ENCODE measurements at regions not wholly inside any gene's neighbourhood (a gene's known extent, or its start where the extent isn't known, plus 50 kb on each side); places are given as distances from the start of the nearest gene placed in this dataset.
"Not testable (repeated sequence)": the region's sequence is repeated elsewhere in the genome, so short reads cannot be mapped to it uniquely, and the experiment has no call there.

DNA sequence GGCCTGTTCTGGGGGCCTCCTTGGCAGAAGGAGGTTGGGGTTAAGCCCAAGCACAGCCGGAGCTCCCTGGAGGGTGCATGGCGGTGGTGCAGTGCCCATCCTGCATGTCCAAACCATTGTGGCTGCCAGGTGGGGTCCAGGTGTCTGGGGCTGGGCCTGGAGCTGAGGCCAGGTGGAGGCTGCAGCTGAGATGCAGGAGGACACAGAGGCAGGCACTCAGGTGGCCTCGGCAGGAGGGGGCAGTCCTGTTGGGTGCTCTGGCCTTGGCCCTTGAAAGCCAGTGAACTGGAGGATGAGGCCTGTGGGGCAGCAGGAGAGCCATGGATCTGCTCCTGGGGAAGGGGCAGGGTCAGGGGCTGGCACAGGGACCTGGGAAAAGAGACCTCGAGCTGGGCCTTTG is 195.3 kb downstream of the OLFM1 start:
- DNase-seq (ENCODE audit: insufficient read length, low spot score): no peak
- no peak for FAIRE-seq
- TF ChIP-seq POU2F2 (IDR thresholded peaks at IDR 0.05; ENCODE audit: low read depth, low read length) (no peak), SPI1 (IDR thresholded peaks at IDR 0.05; ENCODE audit: low read depth, low read length) (no peak), TAF1 (IDR thresholded peaks at IDR 0.05; ENCODE audit: low read depth, low read length) (no peak), POLR2A (IDR thresholded peaks at IDR 0.05; ENCODE audit: low read depth, low read length) (no peak), PAX5 (IDR thresholded peaks at IDR 0.05; ENCODE audit: insufficient read depth, low read length, severe bottlenecking) (no peak), POLR2AphosphoS5 (IDR thresholded peaks at IDR 0.05; ENCODE audit: low read depth, low read length) (no peak)

- TF ChIP-seq POU2F2 (IDR thresholded peaks at IDR 0.05; ENCODE audit: low read depth, low read length): no peak
- no peak for TF ChIP-seq TAF1 (IDR thresholded peaks at IDR 0.05; ENCODE audit: low read depth, low read length)
- TF ChIP-seq SPI1 (IDR thresholded peaks at IDR 0.05; ENCODE audit: low read depth, low read length): no peak
- TF ChIP-seq PAX5 (IDR thresholded peaks at IDR 0.05; ENCODE audit: insufficient read depth, low read length, severe bottlenecking): no peak
- TF ChIP-seq POLR2A (IDR thresholded peaks at IDR 0.05; ENCODE audit: low read depth, low read length): no peak
- TF ChIP-seq POLR2AphosphoS5 (IDR thresholded peaks at IDR 0.05; ENCODE audit: low read depth, low read length): no peak
- FAIRE-seq (no peak), DNase-seq (ENCODE audit: insufficient read length, low spot score) (no peak)
Observed at GRCh38 chr9:135283671-135284070, 195.9 kb upstream of the PPP1R26 start.

DNA sequence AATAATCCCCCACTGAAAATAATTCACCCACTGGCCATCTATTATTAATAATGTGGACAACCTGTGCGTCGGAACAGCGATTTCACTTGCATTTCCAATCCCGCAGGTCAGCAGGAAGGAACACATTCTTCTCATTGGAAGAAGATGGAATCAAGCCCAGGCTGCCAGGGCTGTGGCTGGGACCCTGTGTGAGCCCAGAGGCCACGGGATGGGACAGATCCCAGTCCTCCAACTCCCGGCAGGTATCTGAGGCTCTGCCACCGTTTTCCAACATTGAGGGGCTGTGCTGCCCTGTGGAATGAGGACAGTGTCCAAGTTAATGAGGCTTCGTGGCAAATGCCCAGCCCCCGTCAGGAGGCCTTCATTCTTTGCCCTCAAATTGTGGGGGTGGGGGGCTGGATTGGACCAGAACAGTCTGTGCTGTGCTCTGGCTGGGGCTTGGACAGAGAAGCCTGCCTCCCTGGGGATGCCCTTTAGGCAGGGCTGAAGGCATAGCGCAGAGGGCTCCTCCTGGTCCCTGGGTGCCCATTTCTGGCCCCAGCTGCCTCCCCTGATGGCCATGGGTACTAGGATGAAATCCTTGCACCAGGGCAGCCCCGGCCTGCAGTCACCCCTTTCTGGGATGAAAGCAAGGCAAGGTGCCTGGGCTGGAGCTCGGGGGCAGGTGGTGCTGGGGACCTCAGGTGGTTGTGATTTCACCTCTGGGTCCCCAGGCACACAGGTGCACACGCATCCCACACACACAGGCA is 195.0 kb upstream of the PPP1R26 start:
- DNase-seq (ENCODE audit: insufficient read length, low spot score) (no peak), FAIRE-seq (no peak)
- TF ChIP-seq PAX5 (IDR thresholded peaks at IDR 0.05; ENCODE audit: insufficient read depth, low read length, severe bottlenecking) (no peak), TAF1 (IDR thresholded peaks at IDR 0.05; ENCODE audit: low read depth, low read length) (no peak), POLR2A (IDR thresholded peaks at IDR 0.05; ENCODE audit: low read depth, low read length) (no peak), POU2F2 (IDR thresholded peaks at IDR 0.05; ENCODE audit: low read depth, low read length) (no peak)

- peak; percentile 40 for FAIRE-seq
- DNase-seq (ENCODE audit: insufficient read length, low spot score): not testable (repeated sequence)
Observed at GRCh38 chr9:135286187-135286925, 193.2 kb upstream of the PPP1R26 start.

GRCh38 chr9:135286961-135287360 is 192.6 kb upstream of the PPP1R26 start:
- TF ChIP-seq POLR2AphosphoS5 (IDR thresholded peaks at IDR 0.05; ENCODE audit: low read depth, low read length) (no peak), PAX5 (IDR thresholded peaks at IDR 0.05; ENCODE audit: insufficient read depth, low read length, severe bottlenecking) (no peak), POLR2A (IDR thresholded peaks at IDR 0.05; ENCODE audit: low read depth, low read length) (no peak), POU2F2 (IDR thresholded peaks at IDR 0.05; ENCODE audit: low read depth, low read length) (no peak), SPI1 (IDR thresholded peaks at IDR 0.05; ENCODE audit: low read depth, low read length) (no peak)
- DNase-seq (ENCODE audit: insufficient read length, low spot score): no peak
- no peak for FAIRE-seq

DNA sequence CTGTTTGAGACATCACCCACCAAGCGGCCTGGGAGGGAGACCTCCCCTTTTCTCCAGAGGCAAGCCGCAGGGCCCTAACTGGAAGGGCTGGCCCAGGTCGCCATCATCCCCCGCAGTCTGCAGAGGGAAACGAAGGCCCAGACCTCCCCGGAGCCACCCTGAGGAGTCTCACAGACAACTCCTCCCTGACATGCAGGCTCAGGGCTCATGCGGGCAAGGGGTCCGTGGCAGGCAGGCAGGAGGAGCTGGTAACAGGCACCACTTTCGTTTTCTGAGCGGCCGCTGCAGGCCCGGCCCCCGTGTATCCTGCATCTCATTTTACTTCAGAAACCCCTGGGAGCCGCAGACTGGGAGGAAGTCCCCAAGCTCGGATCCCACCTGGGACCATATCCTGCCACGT is 192.0 kb upstream of the PPP1R26 start:
- FAIRE-seq (no peak), DNase-seq (ENCODE audit: insufficient read length, low spot score) (no peak)
- TF ChIP-seq SPI1 (IDR thresholded peaks at IDR 0.05; ENCODE audit: low read depth, low read length) (no peak), POLR2AphosphoS5 (IDR thresholded peaks at IDR 0.05; ENCODE audit: low read depth, low read length) (no peak), TAF1 (IDR thresholded peaks at IDR 0.05; ENCODE audit: low read depth, low read length) (no peak), POU2F2 (IDR thresholded peaks at IDR 0.05; ENCODE audit: low read depth, low read length) (no peak), POLR2A (IDR thresholded peaks at IDR 0.05; ENCODE audit: low read depth, low read length) (no peak), PAX5 (IDR thresholded peaks at IDR 0.05; ENCODE audit: insufficient read depth, low read length, severe bottlenecking) (no peak)

GRCh38 chr9:135288054-135288453 is 191.5 kb upstream of the PPP1R26 start:
- FAIRE-seq (no peak), DNase-seq (ENCODE audit: insufficient read length, low spot score) (no peak)
- TF ChIP-seq POU2F2 (IDR thresholded peaks at IDR 0.05; ENCODE audit: low read depth, low read length) (no peak), TAF1 (IDR thresholded peaks at IDR 0.05; ENCODE audit: low read depth, low read length) (no peak), POLR2A (IDR thresholded peaks at IDR 0.05; ENCODE audit: low read depth, low read length) (no peak), POLR2AphosphoS5 (IDR thresholded peaks at IDR 0.05; ENCODE audit: low read depth, low read length) (no peak), SPI1 (IDR thresholded peaks at IDR 0.05; ENCODE audit: low read depth, low read length) (no peak)

- no peak for FAIRE-seq
- DNase-seq (ENCODE audit: insufficient read length, low spot score): no peak
- TF ChIP-seq POU2F2 (IDR thresholded peaks at IDR 0.05; ENCODE audit: low read depth, low read length): no peak
- no peak for TF ChIP-seq POLR2A (IDR thresholded peaks at IDR 0.05; ENCODE audit: low read depth, low read length)
- no peak for TF ChIP-seq POLR2AphosphoS5 (IDR thresholded peaks at IDR 0.05; ENCODE audit: low read depth, low read length)
- no peak for TF ChIP-seq TAF1 (IDR thresholded peaks at IDR 0.05; ENCODE audit: low read depth, low read length)
- no peak for TF ChIP-seq PAX5 (IDR thresholded peaks at IDR 0.05; ENCODE audit: insufficient read depth, low read length, severe bottlenecking)
- TF ChIP-seq SPI1 (IDR thresholded peaks at IDR 0.05; ENCODE audit: low read depth, low read length): no peak
Observed at GRCh38 chr9:135289081-135289491, 190.5 kb upstream of the PPP1R26 start.

DNA sequence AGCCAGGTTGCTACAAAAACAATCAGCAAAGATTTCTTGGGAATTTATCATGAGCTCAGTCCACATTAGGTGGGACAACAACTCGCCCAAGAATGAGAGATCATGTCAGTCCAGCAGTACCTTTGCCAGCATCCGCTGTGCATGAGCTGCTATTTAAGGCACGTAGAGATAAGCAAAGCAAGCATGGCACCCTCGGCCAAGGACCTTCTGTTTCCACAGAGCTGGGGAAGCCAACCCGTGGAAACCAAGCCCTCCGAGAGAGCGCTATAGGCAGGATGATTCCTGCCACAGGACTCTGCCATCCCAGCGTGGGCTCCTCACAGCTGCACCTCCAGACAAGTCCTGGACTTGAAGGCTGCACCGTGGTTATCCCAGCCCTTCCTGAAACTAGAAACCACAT is 189.5 kb upstream of the PPP1R26 start:
- FAIRE-seq: no peak
- TF ChIP-seq POLR2A (IDR thresholded peaks at IDR 0.05; ENCODE audit: low read depth, low read length) (no peak), POU2F2 (IDR thresholded peaks at IDR 0.05; ENCODE audit: low read depth, low read length) (no peak), PAX5 (IDR thresholded peaks at IDR 0.05; ENCODE audit: insufficient read depth, low read length, severe bottlenecking) (no peak), POLR2AphosphoS5 (IDR thresholded peaks at IDR 0.05; ENCODE audit: low read depth, low read length) (no peak), SPI1 (IDR thresholded peaks at IDR 0.05; ENCODE audit: low read depth, low read length) (no peak), TAF1 (IDR thresholded peaks at IDR 0.05; ENCODE audit: low read depth, low read length) (no peak)
- no peak for DNase-seq (ENCODE audit: insufficient read length, low spot score)

DNA sequence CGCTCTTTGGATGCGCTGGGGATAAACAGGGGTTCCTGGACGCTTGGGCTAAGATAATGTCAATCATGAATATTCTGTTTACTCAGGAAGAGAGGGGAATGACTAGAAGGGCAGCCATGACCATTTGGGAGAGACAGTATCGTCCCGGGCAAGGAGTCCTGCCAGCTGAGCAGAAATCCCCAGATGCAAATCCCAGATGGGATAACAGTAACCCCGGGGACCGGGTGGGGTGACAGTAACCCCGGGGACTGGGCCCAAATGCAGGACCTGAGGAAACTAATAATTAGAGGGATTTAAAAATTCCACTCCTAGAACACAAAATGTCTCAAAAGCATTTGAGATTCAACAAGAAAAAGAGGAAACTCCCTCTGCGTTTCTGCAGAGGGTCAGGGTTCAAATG is 189.0 kb upstream of the PPP1R26 start:
- FAIRE-seq (no peak), DNase-seq (ENCODE audit: insufficient read length, low spot score) (no peak)

More for the DNA sequence above, 189.0 kb upstream of the PPP1R26 start:
- TF ChIP-seq TAF1 (IDR thresholded peaks at IDR 0.05; ENCODE audit: low read depth, low read length) (no peak), POU2F2 (IDR thresholded peaks at IDR 0.05; ENCODE audit: low read depth, low read length) (no peak), POLR2A (IDR thresholded peaks at IDR 0.05; ENCODE audit: low read depth, low read length) (no peak), PAX5 (IDR thresholded peaks at IDR 0.05; ENCODE audit: insufficient read depth, low read length, severe bottlenecking) (no peak), SPI1 (IDR thresholded peaks at IDR 0.05; ENCODE audit: low read depth, low read length) (no peak), POLR2AphosphoS5 (IDR thresholded peaks at IDR 0.05; ENCODE audit: low read depth, low read length) (no peak)
